ENCODE measurements at regions not wholly inside any gene's neighbourhood (a gene's known extent, or its start where the extent isn't known, plus 50 kb on each side); places are given as distances from the start of the nearest gene placed in this dataset.

DNA sequence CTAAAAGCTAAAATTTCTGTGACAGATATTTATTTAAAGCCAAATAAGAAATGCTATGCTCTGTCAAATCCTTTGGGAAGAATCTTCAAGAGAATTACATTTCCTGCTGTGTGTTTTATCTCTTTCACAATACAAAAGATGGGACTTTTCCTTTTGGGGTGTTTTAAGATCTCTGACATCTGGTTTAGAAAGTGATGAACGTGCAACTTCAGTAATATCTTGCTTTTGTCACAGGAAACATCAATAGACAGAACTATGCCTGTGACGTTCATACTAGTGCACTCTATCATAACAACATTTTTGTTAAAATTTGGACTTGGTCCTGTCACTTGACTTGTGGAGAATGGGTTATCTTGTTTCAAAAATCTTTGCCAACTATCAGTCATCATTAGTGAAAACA lies 195.7 kb upstream of the KCNMB2 start:
- 62% methylated on average over 2 of the region's 2 CpGs for WGBS
- H3K27ac ChIP-seq (ENCODE audit: low read depth in 1 of 2, low read length in 2 of 2) = no peak overlapping the region

More for the DNA sequence above, 195.7 kb upstream of the KCNMB2 start:
- DNase-seq (ENCODE audit: low spot score) = no peak
- Histone ChIP-seq H3K27me3 (ENCODE audit: control insufficient read depth in 4 of 4, insufficient read depth in 4 of 4, low read length in 3 of 4) (no peaks in the 10 kb centered on the region), H3K9me3 (ENCODE audit: control insufficient read depth in 4 of 4, low read length in 3 of 4) (no peaks in the 10 kb centered on the region), H3K4me3 (ENCODE audit: low read depth in 1 of 3, low read length in 3 of 3) (no peak overlapping the region), H3K4me1 (ENCODE audit: control insufficient read depth in 4 of 4, insufficient read depth in 4 of 4, low read length in 3 of 4) (no peaks in the 10 kb centered on the region), H3K36me3 (ENCODE audit: control insufficient read depth in 4 of 4, insufficient read depth in 3 of 4, low read depth in 1 of 4, low read length in 3 of 4) (no peaks in the 10 kb centered on the region), H3K9ac (ENCODE audit: low read depth in 1 of 2, low read length in 2 of 2) (no peak overlapping the region)
- TF ChIP-seq, protein P1, sequence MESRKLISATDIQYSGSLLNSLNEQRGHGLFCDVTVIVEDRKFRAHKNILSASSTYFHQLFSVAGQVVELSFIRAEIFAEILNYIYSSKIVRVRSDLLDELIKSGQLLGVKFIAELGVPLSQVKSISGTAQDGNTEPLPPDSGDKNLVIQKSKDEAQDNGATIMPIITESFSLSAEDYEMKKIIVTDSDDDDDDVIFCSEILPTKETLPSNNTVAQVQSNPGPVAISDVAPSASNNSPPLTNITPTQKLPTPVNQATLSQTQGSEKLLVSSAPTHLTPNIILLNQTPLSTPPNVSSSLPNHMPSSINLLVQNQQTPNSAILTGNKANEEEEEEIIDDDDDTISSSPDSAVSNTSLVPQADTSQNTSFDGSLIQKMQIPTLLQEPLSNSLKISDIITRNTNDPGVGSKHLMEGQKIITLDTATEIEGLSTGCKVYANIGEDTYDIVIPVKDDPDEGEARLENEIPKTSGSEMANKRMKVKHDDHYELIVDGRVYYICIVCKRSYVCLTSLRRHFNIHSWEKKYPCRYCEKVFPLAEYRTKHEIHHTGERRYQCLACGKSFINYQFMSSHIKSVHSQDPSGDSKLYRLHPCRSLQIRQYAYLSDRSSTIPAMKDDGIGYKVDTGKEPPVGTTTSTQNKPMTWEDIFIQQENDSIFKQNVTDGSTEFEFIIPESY (IDR thresholded peaks at IDR 0.05) = no peak
- no peak for TF ChIP-seq RXRA (IDR thresholded peaks at IDR 0.05)
- no peak for TF ChIP-seq HNF4G (IDR thresholded peaks at IDR 0.05)
- TF ChIP-seq RAD21 (IDR thresholded peaks at IDR 0.05) = no peak
- no peak for TF ChIP-seq GABPA (IDR thresholded peaks at IDR 0.05 in 1 of 2, conservative IDR thresholded peaks at IDR 0.05 in 1 of 2)
- no peak for TF ChIP-seq SP1 (IDR thresholded peaks at IDR 0.05)
- no peak for TF ChIP-seq ATF3 (IDR thresholded peaks at IDR 0.05)
- no peak for TF ChIP-seq HNF4A (conservative IDR thresholded peaks at IDR 0.05)
- no peak for TF ChIP-seq REST (IDR thresholded peaks at IDR 0.05)
- TF ChIP-seq, protein P2, sequence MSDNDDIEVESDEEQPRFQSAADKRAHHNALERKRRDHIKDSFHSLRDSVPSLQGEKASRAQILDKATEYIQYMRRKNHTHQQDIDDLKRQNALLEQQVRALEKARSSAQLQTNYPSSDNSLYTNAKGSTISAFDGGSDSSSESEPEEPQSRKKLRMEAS (IDR thresholded peaks at IDR 0.05) = no peak
- TF ChIP-seq YY1 (IDR thresholded peaks at IDR 0.05) = no peak
- TF ChIP-seq JUND (IDR thresholded peaks at IDR 0.05) = no peak
- no peak for TF ChIP-seq FOXA2 (IDR thresholded peaks at IDR 0.05)
- TF ChIP-seq EGR1 (IDR thresholded peaks at IDR 0.05; ENCODE audit: low read depth in 2 of 2) = no peak
- no peak for TF ChIP-seq FOXA1 (IDR thresholded peaks at IDR 0.05)
- TF ChIP-seq, protein P3, sequence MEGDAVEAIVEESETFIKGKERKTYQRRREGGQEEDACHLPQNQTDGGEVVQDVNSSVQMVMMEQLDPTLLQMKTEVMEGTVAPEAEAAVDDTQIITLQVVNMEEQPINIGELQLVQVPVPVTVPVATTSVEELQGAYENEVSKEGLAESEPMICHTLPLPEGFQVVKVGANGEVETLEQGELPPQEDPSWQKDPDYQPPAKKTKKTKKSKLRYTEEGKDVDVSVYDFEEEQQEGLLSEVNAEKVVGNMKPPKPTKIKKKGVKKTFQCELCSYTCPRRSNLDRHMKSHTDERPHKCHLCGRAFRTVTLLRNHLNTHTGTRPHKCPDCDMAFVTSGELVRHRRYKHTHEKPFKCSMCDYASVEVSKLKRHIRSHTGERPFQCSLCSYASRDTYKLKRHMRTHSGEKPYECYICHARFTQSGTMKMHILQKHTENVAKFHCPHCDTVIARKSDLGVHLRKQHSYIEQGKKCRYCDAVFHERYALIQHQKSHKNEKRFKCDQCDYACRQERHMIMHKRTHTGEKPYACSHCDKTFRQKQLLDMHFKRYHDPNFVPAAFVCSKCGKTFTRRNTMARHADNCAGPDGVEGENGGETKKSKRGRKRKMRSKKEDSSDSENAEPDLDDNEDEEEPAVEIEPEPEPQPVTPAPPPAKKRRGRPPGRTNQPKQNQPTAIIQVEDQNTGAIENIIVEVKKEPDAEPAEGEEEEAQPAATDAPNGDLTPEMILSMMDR (IDR thresholded peaks at IDR 0.05; ENCODE audit: low read depth, low read length, missing input control) = no peak
- no peak for TF ChIP-seq TAF1 (conservative IDR thresholded peaks at IDR 0.05)
- TF ChIP-seq NR2F2 (IDR thresholded peaks at IDR 0.05) = no peak
